GM19328 (cell line): ENCODE measurements at regions not wholly inside any gene's neighbourhood (a gene's known extent, or its start where the extent isn't known, plus 50 kb on each side); places are given as distances from the start of the nearest gene placed in this dataset.
"Not testable (repeated sequence)": the region's sequence is repeated elsewhere in the genome, so short reads cannot be mapped to it uniquely, and the experiment has no call there.

Source experiments
- ATAC-seq: cut with Tn5 transposase; IDR thresholded peaks from one replicate; pipeline ENCODE4 v1.9.1; 2021; ENCODE audit warnings: mild to moderate bottlenecking, moderate library complexity; ENCODE audit not compliant: unreplicated experiment

- ATAC-seq = no peak
These were observed 1972.6 kb downstream of the ARAP2 start for GRCh38 chr4:34271479-34272355.

- no peak for ATAC-seq
These were observed 1965.3 kb downstream of the ARAP2 start for GRCh38 chr4:34279011-34279410.

DNA sequence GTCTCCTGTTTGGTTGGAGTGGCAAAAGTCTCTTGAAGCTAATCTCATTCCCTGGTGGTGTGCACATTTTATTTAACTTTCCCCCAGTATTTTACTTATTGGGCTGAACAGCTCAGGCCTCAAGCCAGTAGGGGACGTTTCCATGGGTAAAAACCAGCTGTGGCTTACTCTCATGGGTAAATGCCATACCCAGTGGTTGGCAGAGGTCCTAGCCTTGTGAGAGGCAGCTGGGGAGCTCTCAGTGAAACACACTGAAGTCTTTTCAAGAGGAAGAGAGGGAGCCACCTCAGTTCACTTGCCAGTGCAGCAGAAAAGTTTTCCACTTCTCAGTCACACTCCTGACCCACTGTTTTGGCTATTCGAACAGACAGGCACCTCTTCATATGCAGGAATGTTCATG is 1964.2 kb downstream of the ARAP2 start:
- no peak for ATAC-seq

- ATAC-seq = no peak
These were observed 1962.5 kb downstream of the ARAP2 start for GRCh38 chr4:34281826-34282225.

DNA sequence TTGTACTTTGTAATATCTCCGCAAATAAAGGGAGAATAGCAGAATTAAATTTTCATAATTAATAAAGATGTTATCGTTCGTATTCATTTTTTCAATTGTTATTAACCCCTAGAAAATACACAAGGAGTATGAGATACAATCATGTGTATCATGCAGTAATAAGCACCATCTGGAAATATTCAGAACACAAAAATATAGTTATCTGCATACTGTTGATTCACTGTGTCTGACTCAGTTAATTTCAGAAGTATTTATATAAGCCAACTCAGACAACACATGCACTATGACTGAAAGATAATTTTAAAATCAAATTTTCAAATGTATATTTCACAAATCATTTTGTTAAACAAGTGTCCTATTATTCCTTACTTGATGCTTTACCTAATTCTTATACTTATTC is 1954.8 kb downstream of the ARAP2 start:
- ATAC-seq = no peak

- no peak for ATAC-seq
These were observed 1954.4 kb downstream of the ARAP2 start for GRCh38 chr4:34289962-34290361.

DNA sequence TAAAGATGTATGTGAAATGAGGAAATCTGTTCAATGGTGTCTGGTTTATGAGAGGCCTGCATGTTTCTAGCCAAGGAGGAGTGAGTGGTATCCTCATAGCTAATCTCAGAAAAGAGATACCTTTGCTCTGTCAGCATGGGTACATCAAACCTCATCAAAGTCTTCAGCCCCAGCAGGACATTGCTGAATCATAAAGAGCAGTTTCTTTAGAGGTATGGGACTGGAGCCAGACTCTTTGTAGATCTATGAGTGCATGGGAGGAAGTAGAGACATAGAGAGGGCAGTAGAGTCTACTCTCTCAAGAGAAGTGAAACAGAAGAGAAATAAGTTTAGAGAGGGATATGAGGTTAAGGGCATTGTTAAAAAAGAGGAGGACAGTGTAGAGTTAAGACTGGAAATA is 1950.9 kb downstream of the ARAP2 start:
- no peak for ATAC-seq

GRCh38 chr4:34309383-34309906 is 1934.9 kb downstream of the ARAP2 start:
- no peak for ATAC-seq

- no peak for ATAC-seq
These were observed 1925.5 kb downstream of the ARAP2 start for GRCh38 chr4:34318773-34319172.

DNA sequence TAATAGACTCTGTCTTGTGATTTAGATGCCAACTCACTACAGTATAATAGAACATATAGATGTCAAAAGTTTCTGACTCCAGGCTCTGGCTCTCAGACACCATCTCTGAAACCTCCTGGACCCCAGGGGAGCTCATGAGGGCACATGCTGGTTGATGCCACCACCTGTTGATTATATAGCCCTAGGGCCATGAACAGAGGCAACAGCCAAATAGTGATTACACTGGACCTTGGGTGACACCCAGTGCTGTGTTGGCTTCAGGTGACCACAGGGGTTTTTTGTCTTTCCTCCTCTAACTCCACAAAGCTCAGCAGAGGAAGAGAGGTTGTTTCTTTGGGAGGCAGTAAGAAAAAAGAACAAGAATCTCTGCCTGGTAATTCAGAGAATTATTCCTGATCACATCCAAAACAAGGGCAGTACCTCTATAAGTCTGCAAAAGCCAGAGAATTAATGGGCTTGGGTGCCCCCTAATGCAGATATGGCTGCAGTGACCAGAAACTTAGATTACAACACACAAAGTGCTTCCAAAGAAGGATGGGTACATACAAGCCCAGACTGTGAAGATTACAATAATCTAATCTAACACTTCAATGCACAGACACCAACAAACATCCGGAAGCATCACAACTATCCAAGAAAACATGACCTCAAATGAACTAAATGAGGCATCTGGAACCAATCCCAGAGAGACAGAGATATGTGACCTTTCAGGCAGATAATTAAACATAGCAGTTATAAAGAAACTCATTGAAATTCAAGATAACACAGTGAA is 1920.6 kb downstream of the ARAP2 start:
- ATAC-seq = no peak

DNA sequence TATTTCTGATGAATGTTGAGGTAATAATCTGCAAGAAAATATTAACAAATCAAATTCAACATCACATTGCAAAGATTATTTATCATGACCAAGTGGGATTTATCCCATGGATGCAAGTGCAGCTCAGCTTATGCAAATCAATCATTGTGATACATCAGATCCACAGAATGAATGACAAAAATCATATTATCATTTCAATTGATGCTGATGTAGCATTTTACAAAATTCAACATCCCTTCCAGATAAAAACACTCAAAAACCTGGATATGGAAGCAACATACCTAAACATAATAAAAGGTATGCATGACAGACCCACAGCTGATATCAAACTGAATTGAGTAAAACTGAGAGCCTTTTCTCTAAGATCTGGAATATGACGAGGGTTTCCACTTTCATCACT is 1915.4 kb downstream of the ARAP2 start:
- no peak for ATAC-seq

- ATAC-seq = not testable (repeated sequence)
These were observed 1909.2 kb downstream of the ARAP2 start for GRCh38 chr4:34335156-34335555.

DNA sequence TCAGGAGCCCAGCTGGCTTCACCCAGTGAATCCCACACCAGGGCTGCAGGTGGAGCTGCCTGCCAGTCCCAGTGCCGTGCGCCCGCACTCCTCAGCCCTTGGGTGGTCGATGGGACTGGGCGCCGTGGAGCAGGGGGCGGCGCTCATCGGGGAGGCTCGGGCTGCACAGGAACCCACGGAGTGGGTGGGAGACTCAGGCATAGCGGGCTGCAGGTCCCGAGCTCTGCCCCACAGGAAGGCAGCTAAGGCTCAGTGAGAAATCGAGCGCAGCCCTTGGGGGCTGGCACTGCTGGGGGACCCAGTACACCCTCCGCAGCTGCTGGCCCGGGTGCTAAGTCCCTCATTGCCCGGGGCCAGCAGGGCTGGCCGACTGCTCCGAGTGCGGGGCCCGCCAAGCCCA is 1908.8 kb downstream of the ARAP2 start:
- ATAC-seq = not testable (repeated sequence)

GRCh38 chr4:34362654-34363053 is 1881.7 kb downstream of the ARAP2 start:
- no peak for ATAC-seq

GRCh38 chr4:34363842-34364241 is 1880.5 kb downstream of the ARAP2 start:
- ATAC-seq = no peak

GRCh38 chr4:34365946-34366345 is 1878.4 kb downstream of the ARAP2 start:
- ATAC-seq = no peak

GRCh38 chr4:34371676-34372075 is 1872.6 kb downstream of the ARAP2 start:
- no peak for ATAC-seq

- ATAC-seq = no peak
These were observed 1871.5 kb downstream of the ARAP2 start for GRCh38 chr4:34372815-34373214.

GRCh38 chr4:34373456-34373855 is 1870.9 kb downstream of the ARAP2 start:
- no peak for ATAC-seq

- no peak for ATAC-seq
These were observed 1832.1 kb downstream of the ARAP2 start for GRCh38 chr4:34412233-34412632.

- no peak for ATAC-seq
These were observed 1831.4 kb downstream of the ARAP2 start for GRCh38 chr4:34412911-34413310.

- ATAC-seq = no peak
These were observed 1827.2 kb downstream of the ARAP2 start for GRCh38 chr4:34417160-34417559.
